ENCODE measurements at regions not wholly inside any gene's neighbourhood (a gene's known extent, or its start where the extent isn't known, plus 50 kb on each side); places are given as distances from the start of the nearest gene placed in this dataset.

DNA sequence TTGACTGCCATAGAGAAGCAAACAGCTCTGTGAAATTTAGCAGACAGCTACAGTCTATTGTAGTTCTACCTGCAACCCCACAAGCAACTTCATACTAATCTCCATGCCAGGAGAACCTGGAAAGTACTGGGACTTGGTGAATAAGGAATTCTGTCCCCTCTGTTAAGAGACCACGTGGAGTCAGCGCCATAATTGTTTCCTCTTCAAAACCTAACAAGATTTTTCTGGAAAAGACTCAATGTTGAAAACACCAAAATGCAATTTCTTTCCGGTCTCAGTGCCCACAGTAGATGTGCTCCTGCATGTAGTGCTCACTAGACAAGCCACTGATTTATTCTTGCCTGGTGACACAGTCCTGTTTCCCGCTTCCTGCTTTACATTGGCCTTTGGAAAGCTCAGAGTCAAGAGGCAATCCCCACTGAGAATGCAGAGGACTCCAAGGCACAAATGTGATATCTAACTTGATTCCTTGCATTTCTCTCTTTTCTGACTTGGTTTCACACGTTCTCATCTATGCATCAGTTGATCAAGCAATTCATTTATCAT is 268.3 kb downstream of the HIVEP2 start:
- no peak for DNase-seq (ENCODE audit: extremely low read depth in 1 of 2, low read depth in 1 of 2)

DNA sequence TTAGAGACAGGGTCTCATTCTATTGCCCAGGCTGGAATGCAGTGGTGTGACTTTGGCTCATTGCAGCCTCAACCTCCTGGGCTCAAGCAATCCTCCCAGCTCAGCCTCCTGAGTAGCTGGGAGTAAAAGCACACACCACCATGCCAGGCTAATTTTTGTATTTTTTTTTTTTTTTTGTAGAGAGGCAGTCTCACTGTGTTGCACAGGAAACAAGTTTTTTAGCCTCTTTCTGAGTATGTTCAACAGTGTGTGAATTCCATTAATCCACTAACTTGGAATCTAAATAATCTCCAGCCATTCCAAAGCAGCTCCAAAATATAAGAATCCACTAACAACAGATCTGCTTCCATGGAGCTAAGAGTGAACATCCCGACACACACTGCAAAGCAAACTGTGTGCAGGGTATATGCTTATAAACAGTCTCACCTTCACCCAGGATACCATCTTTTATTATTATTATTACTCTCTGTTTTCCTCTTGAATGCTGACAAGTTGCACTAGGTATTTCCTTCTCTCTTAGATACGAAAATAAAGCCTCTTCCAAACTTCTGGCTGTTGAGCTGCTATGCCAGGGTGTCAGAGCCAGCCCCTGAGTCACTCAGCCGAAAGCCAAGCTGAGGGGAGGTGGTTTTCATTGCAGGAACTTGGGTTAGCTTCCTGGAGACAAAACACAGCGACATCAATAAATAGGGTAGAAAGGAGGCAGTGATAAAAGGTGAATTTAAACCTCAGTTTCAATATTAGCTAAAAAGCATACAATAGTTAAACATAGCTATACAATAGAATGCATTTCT is 264.9 kb downstream of the HIVEP2 start:
- peak in 1 of 2 donors; percentile 11 for DNase-seq (ENCODE audit: extremely low read depth in 1 of 2, low read depth in 1 of 2)

DNA sequence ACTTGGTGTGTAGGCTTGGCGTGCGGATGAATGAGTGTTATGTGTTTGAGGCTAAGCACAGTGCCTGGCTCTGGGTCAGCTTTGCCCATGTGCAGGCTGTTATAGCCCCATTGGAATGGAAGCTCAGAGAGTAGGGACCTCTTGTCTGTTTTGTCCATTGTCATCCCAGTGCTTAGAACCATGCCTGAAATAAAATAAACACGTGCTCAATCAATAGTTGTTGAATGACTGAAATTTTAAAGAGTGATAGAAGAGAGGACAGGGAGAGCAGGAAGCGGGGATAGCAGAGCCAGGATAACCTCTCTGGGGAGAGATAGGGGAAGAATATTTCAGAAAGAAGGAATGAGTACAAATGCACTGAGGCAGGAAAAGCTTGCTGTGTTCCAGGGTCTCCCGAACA is 263.9 kb downstream of the HIVEP2 start:
- DNase-seq (ENCODE audit: extremely low read depth in 1 of 2, low read depth in 1 of 2), result no peak

DNA sequence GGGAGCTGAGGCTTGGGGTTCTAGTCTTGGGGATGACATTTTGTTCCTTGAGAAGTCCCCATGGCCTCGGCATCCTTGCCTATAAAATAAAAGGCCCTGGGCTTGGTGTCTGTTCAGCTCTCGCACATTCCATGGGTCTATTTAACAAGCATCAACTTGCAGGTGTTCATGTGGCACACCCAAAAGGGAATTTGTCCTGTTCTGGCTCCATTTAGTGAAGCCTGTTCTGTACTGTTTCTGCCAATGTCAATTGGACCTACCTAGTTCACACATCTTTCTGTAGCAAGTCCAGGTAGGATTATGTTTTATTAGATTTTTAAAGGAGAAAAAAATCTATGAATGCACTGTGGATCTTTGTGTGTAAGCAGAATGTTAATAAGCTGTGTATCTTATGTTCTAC is 262.0 kb downstream of the HIVEP2 start:
- DNase-seq (ENCODE audit: extremely low read depth in 1 of 2, low read depth in 1 of 2), result no peak

DNA sequence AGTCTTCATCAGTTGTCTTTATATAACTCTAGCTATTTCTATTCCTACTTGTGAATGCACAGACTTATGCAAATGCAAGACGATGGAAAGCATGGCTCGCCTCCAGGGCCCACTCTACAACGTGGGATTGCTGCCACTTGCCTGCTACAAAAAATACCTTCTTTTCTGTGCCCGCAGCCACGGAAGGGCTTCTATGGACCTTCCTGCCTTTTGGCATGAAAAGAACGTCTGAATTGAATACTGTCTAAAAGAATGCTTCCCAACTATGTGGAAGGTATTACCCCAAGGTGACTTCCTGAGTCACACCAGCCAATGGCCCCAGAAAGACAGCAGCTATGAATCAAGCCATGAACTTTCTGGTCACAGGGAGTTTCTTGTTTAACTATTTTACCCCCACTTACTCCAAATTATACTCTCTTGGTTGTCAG is 261.2 kb downstream of the HIVEP2 start:
- DNase-seq (ENCODE audit: extremely low read depth in 1 of 2, low read depth in 1 of 2), result no peak

DNA sequence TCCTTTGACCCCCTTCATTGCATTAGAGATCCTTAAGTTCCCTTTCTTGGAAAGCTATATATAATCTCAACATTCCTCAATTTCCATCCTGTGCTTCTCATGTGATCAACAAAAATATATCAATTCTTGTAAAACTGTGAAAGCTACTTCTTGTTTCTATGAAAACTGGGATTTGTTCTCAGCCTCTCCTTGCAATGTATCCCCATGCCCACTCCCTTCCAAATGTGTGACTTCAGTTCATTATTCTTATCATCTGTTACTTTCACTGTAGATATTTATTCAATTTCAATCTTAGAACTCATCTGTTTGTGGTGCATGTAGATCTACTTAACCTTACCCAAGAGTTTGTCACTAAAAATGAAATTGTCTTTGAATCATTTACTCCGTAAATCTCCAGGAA is 260.6 kb downstream of the HIVEP2 start:
- DNase-seq (ENCODE audit: extremely low read depth in 1 of 2, low read depth in 1 of 2), result no peak

DNA sequence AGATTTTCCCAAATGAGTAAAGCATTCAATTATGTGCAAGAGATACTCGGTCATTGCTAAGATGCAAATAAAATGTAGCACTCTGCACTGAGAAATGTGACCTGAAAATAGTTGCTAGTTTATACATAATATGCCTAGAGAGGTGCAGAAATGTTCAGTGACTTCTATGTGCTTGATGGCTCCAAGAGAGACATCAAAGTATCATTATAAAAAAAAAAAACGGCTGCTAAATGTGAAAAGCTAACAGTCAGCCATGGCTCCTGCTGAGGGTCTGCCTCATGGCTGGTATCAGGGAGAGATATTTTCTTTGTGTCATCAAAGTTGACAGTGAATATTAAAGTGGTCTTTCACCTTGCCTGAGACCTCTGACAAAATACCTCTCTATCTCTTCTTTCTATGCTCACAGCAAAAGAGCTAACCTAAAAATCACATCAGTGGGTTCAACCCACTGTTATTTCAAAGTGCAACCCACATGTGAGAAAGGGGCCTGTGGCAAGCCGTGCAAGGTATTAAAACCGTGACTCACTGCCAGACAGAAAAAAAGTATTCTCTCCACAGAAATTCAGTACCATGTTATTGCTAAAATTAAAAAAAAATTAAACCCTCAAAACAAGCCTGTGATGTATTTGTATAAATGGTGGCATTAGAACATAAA is 259.0 kb downstream of the HIVEP2 start:
- DNase-seq (ENCODE audit: extremely low read depth in 1 of 2, low read depth in 1 of 2), result no peak

DNA sequence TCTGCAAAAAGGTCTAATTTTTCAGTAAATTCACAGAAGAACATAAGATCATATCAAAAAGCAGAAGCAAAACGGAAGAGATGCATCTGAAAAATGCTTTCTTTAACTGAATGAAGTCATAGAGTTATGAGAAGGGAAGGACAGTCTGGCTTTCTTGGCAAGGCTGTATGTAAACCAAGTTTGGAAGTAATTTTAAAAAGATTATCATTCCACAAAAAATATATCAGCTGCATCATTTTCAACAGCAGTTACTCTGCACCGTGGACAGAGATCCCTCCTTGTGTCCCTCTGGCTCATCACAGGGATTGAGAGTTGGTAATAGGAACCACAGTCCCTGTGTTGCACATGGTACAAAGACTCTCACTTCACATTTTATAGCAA is 258.5 kb downstream of the HIVEP2 start:
- no peak for DNase-seq (ENCODE audit: extremely low read depth in 1 of 2, low read depth in 1 of 2)

DNA sequence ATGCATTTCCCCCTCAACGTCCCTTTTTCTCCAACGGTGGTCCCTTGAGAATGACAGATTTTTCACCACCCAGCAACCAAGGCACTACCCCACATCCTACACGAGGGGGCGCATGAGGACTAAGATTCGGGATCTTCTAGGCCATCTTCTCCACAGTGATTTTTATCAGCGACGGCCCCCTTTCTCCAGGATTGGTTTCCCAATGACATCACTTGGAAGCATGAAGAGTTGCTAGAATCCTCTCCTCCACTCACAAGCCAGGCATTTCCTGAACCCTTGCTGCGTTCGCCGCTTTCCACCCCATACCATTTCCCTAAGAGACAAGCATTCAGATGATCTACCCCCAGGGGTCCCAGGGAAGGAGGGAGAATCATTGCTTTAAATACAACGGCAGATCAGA is 252.0 kb downstream of the HIVEP2 start:
- peak; percentile 23 to 41 for DNase-seq (ENCODE audit: extremely low read depth in 1 of 2, low read depth in 1 of 2)

DNA sequence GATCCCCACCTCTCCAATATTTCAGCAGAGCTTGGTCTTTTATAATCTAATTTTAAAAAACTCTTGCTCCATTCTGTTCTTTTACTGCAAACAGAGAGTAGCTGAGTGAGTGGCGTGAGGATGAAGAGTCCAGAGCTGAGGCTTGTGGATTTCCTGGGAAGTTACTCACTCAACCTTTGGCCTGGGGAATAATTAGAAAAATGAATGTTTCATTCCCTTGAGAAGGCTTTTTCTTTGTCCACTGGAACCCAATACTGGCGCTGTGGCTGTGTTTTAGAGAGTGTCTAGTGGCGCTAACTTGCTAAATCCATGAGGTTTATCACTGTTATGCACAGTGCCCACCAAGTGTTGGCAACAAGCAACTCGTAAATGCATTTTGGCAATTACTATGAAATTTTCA is 251.5 kb downstream of the HIVEP2 start:
- no peak for DNase-seq (ENCODE audit: extremely low read depth in 1 of 2, low read depth in 1 of 2)

DNA sequence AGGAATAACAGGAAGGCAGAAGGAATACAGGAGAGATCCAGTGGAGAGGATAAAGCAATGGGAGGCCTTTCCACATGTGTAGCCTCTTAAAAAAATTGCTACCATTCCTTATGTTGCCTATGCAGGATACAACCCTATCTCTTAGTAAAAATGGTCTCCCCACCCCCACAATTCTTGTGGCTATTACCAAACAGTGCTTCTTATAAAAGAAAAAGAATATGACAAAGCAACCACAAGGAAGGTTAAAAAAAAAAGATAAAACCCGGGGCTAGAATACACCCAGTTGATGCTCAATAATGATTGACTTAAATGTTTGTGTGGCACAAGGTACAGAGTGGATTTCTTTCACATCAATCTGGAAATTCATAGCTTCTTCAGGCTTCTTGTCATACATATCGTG is 250.9 kb downstream of the HIVEP2 start:
- no peak for DNase-seq (ENCODE audit: extremely low read depth in 1 of 2, low read depth in 1 of 2)

DNA sequence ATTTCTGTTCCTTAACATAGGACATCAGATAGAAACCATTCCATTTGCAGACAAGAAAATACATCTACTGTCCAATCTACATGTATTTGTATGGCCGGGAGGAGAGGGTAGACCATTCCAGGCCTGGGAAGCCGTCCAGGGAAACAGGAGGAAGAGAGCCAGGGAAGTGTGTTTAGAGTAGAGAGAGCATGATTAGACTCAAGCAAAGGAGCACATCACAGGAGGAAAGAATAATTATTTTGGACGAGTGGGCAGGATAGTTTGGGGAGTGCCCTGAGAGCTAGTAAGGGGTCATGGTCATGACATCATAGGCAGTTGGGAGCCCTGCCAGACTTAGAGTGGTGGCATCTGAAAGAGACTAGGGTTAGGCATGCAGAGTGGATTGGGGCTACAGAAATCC is 250.0 kb downstream of the HIVEP2 start:
- no peak for DNase-seq (ENCODE audit: extremely low read depth in 1 of 2, low read depth in 1 of 2)

DNA sequence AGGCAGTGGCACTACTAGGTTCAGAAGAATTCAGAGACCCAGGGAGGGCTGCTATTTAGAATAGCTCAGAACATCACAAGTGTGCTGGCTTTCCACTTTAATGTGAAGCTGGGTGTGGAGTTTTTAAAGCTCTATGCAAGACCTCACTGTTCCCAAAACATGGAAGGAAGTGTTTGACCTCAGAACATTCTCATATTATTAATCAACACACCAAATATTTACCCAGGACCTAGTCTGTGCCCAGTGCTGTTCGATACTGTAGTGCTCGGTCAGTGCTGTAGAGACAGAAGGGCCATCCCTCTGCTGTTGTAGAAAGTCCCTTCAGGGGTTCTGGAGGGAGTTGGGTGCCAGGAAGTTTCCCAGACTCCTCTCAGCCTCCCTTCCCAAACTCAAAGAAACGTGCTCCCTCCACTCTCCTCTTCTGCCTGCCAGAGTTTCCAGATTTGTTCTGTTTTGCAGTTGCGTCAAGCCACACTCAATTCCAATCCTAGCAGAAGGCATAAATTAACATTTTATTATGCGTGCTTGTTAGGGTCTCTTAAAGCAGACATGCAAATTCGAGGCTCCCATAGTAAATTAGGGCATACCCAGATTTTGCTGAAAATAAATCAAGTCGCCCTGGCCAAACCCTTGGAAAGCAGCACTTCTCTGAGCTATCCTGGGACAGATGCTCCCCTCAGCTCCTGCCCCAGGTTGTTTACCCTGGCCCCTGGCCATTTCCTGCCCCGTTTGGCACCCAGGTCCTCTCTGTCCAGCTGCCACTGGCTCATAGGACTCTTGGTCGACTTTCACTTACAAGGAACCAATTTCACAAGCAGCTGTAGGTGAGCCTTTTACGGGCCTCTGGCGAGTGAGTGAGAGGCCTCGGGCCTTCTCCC is 248.6 kb downstream of the HIVEP2 start:
- no peak for DNase-seq (ENCODE audit: extremely low read depth in 1 of 2, low read depth in 1 of 2)

DNA sequence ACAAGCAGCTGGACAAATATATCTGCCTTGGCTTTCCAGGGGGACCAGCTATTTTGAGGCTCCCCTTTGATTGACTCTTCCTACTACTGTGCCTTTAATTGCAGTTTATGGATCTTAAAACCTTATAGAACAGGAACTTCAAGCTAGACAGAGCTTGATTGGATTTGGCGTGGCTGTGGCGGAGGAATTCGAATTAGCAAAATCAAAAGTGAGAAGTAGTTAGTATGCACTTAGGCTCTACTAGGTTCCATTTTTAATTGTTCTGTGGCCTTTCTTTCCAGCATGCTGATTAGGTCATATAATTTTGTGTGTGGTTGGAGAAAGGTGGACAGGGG is 248.0 kb downstream of the HIVEP2 start:
- no peak for DNase-seq (ENCODE audit: extremely low read depth in 1 of 2, low read depth in 1 of 2)

DNA sequence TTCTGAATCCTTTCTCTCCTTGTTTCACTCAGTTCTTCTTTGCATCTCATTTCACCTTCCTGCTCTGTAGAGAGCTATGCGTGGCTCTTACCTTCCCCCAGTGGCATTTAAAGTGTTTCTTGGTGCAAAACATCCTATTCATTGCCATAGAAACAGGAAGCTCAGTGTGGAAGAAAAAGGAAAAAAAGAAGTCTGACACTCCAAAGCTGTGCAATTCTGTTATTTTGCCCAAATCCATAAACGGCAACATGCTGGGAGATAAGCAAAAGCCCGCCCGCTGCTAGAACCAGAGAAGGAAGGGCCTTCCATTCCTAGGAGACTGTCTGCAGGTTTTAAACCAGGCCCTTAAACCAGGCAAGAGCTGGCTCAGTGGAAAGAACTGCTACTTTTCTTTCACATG is 247.1 kb downstream of the HIVEP2 start:
- DNase-seq (ENCODE audit: extremely low read depth in 1 of 2, low read depth in 1 of 2), result no peak

DNA sequence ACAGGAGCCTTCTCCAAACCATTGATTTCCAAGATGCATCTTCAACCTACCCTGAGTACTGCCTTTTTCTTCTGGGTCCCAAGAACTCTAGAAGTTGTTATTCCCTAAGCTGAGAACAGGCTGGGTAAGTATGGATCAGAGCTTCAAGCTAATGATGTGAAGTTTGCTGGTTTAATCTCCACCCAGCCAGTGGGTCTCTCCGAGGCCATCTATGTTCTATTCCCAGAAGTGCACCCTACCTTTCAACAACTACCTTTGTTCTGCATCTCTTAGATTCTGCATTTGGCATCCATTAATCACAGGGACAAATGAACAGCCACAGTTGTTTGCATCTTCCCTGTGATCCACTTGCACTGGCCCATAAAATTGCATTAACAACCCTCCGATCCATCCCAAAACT is 246.2 kb downstream of the HIVEP2 start:
- no peak for DNase-seq (ENCODE audit: extremely low read depth in 1 of 2, low read depth in 1 of 2)

DNA sequence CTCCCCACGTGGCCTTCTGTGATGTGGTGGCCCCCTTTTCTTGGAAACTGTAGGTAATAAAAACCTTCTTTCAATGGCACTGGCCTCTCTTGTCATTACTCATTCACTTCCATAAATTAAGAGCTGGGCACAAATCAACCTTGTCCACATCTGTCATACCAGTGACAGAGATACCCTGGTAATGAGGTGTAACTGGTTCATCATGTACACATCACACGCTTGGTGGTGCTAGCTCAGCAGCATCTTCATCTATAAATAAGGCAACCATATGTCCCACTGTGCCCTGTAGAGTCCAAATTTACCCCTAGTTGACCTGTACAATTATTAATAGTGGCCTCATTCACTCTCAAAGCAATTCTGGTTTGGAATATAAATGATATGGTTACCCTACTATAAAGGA is 245.6 kb downstream of the HIVEP2 start:
- DNase-seq (ENCODE audit: extremely low read depth in 1 of 2, low read depth in 1 of 2), result no peak

DNA sequence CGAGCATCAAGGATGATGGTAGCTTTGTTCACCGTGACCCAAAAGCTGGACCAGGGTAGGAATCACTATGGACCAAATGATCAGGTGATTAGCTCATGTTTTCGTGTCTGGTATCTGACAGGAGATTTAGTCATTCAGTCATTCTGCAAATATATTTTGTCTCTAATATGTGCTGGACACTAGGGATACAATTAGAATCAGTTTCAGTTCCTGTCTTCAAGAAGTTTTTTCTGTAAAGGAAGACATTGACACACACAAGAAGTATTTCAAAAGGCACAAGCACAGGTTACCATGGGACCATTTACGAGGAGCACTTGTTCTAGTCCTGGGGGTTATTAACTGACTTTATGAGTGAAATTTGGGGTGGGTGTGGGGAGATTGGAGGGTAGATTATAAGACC is 244.9 kb downstream of the HIVEP2 start:
- DNase-seq (ENCODE audit: extremely low read depth in 1 of 2, low read depth in 1 of 2), result no peak

DNA sequence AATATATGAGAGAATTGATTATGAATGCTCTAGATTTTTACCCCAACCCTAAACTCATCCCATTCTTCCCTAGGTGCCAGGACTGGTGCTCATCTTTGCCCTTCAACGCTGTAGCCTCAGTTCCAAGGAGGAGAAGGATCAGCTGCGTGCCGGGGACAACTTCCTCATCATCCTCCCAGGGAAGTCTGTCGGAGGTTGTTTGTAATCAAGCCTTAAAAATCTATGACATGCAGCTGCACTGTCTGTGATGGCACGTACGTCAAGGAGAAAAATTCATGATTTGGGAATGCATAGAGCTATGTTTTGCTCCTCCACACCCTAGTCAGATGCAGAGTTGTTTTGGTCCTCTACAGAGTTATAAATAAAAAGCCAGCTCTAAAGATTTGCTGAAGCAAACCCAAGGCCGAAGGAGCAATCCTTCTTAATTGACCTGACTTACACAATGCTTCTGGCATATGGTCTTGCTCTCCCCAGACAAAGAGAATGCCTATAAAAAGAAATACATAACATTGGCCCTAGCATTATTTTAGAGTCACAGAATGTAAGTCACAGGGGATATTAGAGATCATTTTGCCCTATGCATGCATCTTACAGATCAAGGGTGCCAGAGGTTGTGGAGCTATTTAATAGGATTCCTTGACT is 244.2 kb downstream of the HIVEP2 start:
- DNase-seq (ENCODE audit: extremely low read depth in 1 of 2, low read depth in 1 of 2), result no peak
